NCI-H526 treated with DMSO at 0.1 percent for 48 hours (cell line): ENCODE measurements at regions not wholly inside any gene's neighbourhood (a gene's known extent, or its start where the extent isn't known, plus 50 kb on each side); places are given as distances from the start of the nearest gene placed in this dataset.
"Not testable (repeated sequence)": the region's sequence is repeated elsewhere in the genome, so short reads cannot be mapped to it uniquely, and the experiment has no call there.

Experiments used
- DNase-seq: peaks from one replicate; lab custom pipeline; 2025; lab: John Stamatoyannopoulos, UW

DNA sequence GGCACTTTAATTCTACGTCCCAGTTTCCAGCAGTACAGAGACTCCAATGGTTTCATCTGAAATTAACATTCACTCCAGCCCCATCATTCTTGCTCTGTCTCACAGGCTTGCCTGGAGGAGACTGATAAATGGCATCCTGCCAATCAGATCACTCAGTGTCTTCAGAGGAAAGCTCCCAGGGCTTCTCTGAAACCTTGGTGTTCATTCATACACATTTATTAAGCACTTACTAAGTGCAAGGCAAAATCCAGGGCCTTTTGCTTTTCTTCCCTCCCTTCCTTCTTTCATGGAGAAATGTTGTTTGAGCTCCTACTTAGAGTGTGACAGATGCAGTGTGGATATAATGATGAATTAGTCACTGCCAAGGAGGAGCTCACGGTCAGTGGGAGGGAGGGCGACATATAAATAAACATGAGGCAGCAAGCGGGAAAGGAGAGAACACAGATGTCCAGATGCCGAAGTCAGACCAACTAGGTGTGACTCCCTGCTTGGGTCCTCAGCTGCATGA, 106.7 kb upstream of the DTNBP1 start:
- no peak for DNase-seq

DNA sequence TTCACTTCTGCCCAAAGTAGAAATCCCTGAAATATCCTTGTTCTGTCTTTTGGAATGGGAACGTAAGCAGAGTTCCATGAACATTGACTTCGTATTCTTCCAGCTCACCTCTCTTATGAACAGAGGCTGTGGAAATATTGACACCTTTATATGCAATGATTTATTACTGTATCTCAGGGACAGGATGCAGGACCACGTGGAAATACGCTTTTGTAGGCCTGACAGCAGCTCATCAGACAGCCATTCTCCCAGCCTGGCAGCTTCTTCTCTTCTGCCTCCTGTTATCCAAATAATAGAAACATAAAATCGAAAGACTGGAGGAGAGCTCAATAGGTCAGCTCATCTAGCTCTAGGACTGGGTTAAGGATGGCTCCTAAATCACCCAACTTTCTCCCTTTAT, 106.2 kb upstream of the DTNBP1 start:
- no peak for DNase-seq

DNA sequence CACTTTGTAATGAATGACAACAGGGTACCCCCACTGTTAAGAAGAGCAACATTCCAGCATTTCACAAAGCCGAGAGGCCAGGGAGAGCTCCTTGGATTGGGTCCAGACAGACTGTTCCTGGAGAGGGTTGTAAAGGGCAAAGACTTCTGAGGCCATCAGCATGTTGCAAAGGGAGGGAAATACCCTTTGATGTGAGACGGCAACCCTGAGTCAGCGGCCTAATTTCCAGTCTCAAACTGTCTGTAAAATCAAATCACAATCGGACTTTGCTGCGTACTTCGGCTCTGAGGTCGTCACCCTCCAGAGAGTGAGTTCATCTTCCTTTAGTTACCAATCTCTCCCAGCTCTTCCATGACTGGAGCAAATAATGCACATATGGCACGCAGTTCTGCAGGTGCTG, 101.0 kb upstream of the DTNBP1 start:
- DNase-seq: no peak

DNA sequence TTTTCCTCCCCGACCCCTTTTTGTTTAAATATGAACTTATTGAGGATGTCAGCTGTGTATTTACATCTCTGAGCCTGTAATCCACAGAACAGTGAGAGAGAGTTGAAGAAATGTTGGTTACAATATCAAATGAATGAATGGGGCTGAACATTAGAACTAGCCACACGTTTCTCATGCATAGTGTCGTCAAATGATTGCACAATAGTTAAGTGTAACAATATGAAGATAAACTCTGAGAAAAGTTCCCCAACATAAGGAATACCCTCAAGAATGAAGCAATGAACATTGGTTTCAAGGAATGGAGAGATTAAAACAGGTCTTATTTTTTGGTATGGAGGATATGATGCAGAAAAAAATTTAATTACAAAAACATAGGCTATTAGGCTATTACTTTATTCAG, 100.5 kb upstream of the DTNBP1 start:
- DNase-seq: no peak

DNA sequence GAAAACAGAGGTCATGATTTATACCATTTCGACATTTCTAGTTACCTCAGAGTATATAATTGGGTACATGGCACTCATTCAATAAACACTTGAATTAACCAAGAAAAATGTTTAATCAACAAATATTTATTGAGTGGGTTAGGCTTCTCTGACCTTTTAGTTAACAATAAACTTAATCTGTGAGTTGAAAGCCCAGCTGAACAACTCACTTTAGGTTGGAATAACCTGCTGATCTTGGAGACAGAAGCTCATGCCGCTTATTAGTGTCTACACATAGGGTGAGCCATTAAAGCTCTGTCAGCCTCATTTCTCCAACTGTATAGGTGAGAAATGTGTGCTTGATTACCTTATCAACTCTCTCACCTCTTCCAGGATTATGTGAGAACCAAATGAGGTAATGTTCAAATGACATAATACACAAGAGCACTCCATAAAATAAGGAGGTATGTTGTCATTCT, 98.2 kb upstream of the DTNBP1 start:
- DNase-seq: no peak

DNA sequence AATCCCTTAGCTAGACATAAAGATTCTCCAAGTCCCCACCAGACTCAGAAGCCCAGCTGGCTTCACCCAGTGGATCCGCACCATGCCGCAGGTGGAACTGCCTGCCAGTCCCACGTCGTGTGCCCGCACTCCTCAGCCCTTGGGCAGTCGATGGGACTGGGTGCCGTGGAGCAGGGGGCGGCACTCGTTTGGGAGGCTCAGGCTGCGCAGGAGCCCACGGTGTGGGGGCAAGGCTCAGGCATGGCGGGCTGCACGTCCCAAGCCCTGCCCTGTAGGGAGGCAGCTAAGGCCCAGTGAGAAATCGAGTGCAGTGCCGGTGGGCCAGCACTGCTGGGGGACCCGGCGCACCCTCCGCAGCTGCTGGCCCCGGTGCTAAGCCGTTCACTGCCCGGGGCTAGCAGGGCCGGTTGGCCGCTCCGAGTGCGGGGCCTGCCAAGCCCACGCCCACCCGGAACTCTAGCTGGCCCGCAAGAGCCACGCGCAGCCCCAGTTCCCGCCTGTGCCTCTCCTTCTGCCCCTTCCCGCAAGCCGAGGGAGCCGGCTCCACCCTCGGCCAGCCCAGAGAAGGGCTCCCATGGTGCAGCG, 95.9 kb upstream of the DTNBP1 start:
- no peak for DNase-seq

DNA sequence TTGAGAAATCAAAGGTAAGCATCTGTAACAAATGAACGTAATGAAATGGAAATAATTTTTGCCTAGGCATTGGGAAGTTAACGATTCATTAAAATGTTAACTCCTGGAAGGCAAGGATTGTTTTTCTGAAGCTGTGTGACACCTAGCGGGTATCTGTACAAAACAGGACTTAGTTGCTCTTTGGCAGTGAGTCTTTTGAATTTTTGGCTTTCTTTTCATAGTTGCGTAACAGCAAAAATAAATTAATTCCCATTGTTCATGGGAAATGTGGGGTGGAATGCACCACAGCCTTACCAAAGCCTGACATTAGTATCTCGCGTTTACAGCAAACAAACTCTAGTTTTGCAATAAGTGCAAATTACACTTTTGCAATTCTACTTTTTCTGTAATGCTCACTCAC, 92.7 kb upstream of the DTNBP1 start:
- DNase-seq: no peak

DNA sequence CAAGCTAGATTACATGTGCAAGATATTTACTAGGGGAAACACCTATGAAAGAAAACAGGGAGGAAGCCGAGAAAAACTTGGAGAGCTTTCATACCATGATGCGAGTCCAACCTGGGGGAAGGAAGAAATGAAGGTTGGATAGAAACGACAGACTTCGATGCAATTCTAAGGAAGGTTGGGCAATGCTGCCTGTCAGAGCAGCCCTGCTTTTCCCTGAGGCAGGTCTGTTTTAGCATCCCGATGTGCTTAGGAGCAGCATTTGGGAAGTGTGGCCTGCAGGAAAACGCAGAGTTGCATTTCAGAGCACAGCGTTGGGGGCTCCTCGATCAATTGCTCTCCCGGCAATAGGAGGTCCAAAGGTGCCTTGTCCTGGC, 91.9 kb upstream of the DTNBP1 start:
- no peak for DNase-seq

DNA sequence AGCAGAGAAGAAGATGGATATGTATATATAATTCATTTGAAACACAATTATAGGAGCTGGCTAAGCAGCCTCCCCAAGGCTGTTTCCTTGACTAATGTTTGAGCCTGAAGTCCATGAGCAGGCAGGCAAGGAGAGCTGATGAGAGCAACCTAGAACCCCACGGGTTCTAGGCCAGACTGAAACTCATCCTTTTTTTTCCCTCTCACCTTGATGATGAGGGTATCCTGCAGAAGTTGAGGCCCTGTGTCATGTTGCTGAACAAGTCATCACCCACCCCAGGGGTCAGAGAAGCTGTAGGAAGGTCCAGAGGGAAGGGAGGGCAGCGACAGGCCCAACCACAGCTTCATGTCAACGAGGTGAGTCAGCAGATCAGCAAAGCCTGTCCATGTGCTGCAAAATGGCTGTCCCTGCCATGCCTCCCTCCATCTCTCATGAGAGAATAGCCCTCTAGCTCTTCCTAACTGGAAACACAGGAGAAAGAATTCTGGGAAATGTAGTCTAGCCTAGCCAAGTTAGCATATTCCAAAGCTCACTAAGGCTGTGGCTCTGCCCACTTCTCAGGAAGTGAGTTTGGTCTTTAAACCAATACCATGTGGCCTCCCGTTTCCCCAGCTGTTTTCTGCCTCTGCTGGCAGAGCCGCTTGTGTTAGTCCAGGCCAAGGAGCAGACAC, 91.3 kb upstream of the DTNBP1 start:
- no peak for DNase-seq

DNA sequence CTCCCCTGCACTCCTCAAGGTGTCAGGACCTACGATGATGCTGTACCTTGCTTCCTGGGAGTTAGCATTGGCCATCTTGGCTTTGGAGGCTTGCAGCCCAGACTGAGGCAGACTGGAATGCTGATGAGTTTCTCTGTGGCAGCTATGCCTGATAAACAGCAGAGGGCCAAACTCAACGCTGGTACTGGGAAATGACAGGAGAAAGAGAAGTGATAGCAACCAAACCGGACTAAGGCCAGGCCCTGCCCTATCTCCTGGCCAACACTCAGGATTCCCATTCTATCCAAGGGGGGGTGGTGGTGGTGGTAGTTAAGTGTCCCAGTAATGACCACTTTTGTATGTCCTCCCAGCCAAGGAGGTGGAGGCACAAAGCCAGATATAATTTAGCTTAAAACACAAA, 90.0 kb upstream of the DTNBP1 start:
- no peak for DNase-seq

DNA sequence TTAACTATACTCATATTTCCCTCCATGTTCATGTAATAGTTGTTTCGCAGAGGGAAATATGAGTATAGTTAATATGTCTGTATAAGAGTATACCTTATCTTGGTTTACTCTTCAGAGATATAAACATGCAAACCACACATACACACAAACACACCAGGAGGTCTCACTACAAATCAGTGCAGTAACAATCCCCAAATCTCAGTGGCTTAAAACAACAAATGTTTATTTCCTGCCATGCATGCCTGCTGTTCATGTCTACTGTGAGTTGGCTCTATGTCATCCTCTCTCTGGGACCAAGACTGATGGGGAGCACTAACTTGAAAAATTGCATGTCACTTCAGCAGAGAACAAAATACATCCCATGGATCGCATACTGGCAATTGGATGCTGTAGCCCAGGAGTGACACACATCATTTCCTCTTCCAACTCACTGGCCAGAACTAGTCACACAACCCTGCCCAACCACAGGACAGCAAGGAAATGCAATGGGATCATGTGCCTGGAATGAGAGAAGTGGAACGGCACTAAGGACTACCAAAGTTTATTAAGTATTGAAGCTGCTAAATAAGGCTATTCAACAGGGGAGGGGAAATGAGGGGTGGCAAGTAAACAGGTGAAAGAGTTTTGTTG, 89.0 kb upstream of the DTNBP1 start:
- DNase-seq: no peak

DNA sequence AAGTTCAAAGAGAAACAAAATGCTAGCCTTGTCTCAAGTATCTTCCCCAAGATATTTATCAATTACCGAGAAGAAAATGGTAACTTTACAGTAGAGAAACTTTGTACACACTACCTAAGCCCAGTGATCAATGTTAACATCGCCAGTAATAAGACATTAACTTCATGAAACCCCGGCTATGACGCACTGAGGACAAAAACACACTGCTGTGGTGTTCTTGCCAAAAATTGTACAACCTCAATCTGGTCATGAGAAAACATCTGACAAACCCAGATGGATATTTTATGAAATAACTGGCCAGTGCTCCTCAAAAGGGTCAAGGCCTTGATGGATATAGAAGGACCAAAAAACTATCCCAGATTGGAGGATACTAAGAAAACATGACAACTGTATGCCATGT, 85.5 kb upstream of the DTNBP1 start:
- no peak for DNase-seq

DNA sequence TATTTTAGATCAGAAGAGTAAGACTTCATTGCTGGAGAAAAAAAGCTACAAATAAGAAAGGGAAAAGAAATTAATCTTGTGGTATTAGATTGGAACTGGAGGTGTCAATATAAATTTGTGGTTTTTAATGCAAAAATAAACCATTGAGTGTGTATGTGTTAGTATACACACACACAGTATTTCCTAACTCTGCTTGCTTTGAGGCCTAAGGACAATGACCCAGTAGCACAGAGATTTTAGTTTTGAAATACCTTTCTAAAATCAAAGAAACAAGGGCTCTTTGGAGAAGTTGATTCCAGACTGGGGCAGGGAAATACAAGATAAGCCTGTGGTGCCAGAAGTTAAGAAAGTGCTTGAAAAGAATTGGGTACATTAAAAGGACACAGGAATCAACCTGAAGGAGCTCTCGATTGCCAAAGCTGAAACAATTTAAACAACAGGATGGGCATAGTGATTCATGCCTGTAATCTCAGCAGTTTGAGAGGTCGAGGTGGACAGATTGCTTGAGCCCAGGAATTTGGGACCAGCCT, 84.6 kb upstream of the DTNBP1 start:
- DNase-seq: no peak

DNA sequence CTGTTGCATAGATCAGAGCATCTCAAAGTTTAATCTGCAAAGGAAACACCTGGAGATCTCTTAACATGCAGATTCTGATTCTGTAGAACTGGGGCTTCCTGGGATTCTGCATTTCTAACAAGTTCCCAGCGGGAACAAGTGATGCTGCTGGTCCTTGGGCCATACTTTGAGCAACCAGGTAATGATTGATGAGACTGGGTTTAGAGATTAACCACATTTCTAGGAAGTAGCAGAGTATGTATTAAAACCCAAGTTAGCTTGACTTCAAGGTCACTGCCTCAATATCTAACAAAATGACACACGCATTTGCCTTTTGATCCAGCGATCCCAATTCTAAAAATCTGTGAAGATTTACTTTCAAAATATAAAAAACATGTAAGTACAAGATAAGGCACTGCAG, 83.0 kb upstream of the DTNBP1 start:
- DNase-seq: no peak

DNA sequence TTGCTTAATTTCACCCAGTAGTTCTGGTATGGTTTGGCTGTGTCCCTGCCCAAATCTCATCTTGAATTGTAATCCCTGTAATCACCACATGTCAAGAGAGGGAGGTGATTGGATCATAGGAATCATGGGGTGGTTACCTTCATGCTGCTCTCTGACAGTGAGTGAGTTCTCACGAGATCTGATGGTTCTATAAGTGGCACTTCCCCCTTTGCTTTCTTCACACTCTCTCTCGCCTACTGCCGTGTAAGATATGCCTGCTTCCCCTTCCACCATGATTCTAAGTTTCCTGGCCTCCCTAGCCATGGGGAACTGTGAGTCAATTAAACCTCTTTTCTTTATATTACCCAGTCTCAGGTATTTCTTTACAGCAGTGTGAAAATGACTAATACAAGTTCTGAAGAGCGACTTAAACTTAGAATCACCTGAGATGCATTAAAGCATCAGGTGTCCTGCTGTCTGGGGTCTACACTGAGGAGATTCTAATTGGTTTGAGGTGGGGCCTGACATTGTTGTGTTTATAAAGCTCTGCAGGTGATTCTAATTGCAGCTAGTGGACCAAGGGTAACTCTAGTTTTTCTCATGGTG, 82.1 kb upstream of the DTNBP1 start:
- no peak for DNase-seq

DNA sequence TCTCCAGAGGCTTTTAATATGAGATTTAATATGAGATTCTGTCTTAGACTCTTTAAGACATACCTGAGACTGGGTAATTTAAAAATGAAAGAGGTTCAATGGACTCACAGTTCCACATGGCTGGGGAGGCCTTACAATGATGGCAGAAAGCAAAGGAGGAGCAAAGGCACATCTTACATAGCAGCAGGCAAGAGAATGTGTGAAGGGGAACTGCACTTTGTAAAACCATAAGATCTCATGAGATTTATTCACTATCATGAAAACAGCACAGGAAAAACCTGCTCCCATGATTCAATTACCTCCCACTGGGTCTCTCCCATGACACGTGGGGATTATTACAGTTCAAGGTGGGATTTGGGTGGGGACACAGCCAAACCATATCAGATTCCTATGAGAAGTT, 79.2 kb upstream of the DTNBP1 start:
- not testable (repeated sequence) for DNase-seq

DNA sequence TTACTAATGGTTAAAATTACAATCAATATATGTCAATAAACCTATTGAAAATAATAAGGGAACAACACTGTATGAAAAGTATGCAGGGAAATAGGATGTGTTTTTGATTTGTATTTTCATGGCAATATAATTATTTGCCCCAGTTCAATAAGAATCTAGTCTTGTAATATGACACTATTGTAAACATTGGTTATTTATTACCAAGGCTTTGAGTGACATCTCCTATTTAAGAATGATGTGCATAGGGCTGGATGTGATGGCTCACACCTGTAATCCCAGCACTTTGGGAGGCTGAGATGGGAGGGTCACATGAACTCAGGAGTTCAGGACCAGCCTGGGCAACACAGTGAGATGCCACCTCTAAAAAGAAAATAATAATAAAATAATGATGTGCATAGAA, 78.6 kb upstream of the DTNBP1 start:
- DNase-seq: no peak

DNA sequence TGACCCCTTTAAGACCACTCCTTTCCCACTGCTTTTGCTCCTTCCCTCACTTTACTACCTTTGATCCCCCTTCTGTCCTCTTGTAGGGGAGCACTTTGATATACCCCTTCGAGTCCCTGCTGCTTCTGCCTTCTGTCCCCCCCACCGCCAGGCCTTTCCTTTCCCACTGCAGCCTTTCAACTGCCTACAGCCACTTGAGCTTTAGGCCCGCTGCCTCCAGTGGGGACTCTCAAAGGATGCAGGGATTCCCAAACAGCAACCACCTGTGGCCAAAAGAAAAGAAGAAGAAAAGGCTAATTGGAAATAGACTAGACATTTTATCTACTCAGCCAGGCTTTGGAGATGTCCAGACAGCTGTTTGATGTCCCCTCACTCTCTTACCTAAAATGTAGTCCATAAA, 77.0 kb upstream of the DTNBP1 start:
- DNase-seq: no peak

DNA sequence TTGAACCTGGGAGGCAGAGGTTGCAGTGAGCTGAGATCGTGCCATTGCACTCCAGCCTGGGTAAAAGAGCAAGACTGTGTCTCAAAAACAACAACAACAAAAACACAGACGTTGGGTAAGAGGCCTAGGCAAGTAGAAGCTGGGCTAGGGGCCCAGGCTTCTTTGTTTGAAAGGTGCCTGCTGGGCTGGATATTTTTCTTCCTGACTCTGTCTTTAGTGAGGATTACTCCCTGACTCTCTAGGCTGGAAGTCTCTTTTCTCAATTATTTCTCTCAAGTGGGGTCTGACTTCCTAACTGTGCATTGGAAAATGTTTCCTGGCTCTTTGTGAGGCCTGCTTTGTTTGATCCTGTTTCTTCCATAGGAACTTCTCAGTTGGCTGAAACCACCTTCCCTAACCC, 76.5 kb upstream of the DTNBP1 start:
- no peak for DNase-seq

DNA sequence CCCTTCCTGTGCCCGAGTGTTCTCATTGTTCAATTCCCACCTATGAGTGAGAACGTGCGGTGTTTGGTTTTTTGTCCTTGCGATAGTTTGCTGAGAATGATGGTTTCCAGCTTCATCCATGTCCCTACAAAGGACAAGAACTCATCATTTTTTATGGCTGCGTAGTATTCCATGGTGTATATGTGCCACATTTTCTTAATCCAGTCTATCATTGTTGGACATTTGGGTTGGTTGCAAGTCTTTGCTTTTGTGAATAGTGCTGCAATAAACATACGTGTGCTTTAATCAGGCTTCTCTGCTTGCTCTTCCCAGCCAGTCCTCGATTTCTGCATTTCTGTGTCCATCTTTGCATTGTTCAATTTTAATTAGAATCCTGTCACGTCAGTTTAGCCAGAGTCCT, 75.4 kb upstream of the DTNBP1 start:
- not testable (repeated sequence) for DNase-seq

DNA sequence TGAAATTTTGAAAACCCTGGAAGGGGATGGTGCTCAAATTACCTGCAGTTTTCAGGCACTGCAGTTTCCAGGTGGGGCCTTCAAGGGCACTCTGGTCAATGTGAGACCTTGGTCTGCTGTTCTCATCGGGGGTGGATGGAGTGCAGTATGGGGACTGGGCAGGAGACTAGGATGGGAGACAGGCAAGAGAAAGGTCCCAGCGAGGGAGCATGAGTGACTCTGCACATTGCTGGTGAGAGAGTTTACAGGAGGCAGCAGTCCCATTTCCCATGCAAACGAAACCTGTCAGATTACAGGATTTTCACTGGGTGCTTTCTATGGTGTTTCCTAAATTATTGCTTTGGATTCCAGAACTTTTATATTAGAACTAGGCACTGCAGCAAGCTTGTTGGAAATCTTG, 73.5 kb upstream of the DTNBP1 start:
- no peak for DNase-seq

DNA sequence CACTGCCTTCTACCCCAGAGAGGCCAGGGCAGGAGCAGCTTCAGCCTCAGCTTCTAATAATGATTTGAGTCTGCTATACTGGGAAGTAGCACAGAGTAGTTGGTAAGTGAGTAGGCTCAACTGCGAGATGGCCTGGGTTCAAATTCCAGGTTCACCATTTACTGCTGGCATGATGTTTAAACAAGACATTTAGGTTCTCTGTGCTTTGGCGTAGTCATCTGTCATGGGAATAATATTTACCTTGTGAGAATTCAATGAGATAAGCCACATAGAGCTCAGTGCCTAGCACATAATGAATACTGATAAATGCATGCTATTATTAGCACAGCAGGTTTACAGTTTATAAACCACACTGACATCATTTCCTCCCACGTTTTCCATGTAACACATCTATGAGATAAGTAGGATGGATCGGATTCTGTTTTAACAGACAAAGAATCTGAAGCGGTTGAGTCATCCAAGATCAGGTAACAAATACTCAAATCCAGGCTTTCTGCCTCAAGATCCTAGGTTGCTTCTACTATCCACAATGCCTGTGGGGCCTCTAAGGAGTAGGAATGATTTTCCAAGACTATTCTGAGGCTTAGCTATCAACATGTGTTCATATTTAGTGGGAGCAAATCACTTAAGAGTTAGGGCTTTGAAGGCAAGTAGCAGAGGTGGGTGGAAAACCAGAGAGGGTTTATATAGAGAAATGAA, 72.9 kb upstream of the DTNBP1 start:
- no peak for DNase-seq
